GM19324 (cell line): ENCODE measurements at regions not wholly inside any gene's neighbourhood (a gene's known extent, or its start where the extent isn't known, plus 50 kb on each side); places are given as distances from the start of the nearest gene placed in this dataset.
"Not testable (repeated sequence)": the region's sequence is repeated elsewhere in the genome, so short reads cannot be mapped to it uniquely, and the experiment has no call there.

Experiments used
- ATAC-seq: cut with Tn5 transposase; IDR thresholded peaks from one replicate; pipeline ENCODE4 v1.9.1; 2021; ENCODE audit warnings: mild to moderate bottlenecking, moderate library complexity; ENCODE audit not compliant: unreplicated experiment, low FRiP score

GRCh38 chr1:194684636-194685035, 1498.2 kb upstream of the B3GALT2 start:
- no peak for ATAC-seq

- no peak for ATAC-seq
Measured at GRCh38 chr1:194658090-194658439, 1471.7 kb upstream of the B3GALT2 start.

GRCh38 chr1:194654956-194655355, 1468.5 kb upstream of the B3GALT2 start:
- no peak for ATAC-seq

GRCh38 chr1:194653385-194653784, 1467.0 kb upstream of the B3GALT2 start:
- ATAC-seq = no peak

GRCh38 chr1:194647118-194647517, 1460.7 kb upstream of the B3GALT2 start:
- ATAC-seq = no peak

GRCh38 chr1:194644528-194644927, 1458.1 kb upstream of the B3GALT2 start:
- ATAC-seq = no peak

GRCh38 chr1:194640322-194640721, 1453.9 kb upstream of the B3GALT2 start:
- ATAC-seq = no peak

GRCh38 chr1:194629011-194629410, 1442.6 kb upstream of the B3GALT2 start:
- no peak for ATAC-seq

GRCh38 chr1:194624833-194625232, 1438.4 kb upstream of the B3GALT2 start:
- no peak for ATAC-seq

- ATAC-seq = no peak
Measured at GRCh38 chr1:194618101-194618500, 1431.7 kb upstream of the B3GALT2 start.

- not testable (repeated sequence) for ATAC-seq
Measured at GRCh38 chr1:194617272-194617671, 1430.9 kb upstream of the B3GALT2 start.

- no peak for ATAC-seq
Measured at GRCh38 chr1:194616835-194617234, 1430.4 kb upstream of the B3GALT2 start.

- ATAC-seq = no peak
Measured at GRCh38 chr1:194602184-194602583, 1415.8 kb upstream of the B3GALT2 start.

GRCh38 chr1:194600716-194601115, 1414.3 kb upstream of the B3GALT2 start:
- ATAC-seq = no peak

GRCh38 chr1:194598098-194598497, 1411.7 kb upstream of the B3GALT2 start:
- no peak for ATAC-seq

- no peak for ATAC-seq
Measured at GRCh38 chr1:194586302-194586701, 1399.9 kb upstream of the B3GALT2 start.

- no peak for ATAC-seq
Measured at GRCh38 chr1:194584052-194584451, 1397.6 kb upstream of the B3GALT2 start.

GRCh38 chr1:194570476-194570875, 1384.1 kb upstream of the B3GALT2 start:
- ATAC-seq = no peak

- no peak for ATAC-seq
Measured at GRCh38 chr1:194568610-194569009, 1382.2 kb upstream of the B3GALT2 start.

GRCh38 chr1:194548071-194548470, 1361.7 kb upstream of the B3GALT2 start:
- no peak for ATAC-seq

- no peak for ATAC-seq
Measured at GRCh38 chr1:194544012-194544411, 1357.6 kb upstream of the B3GALT2 start.

- no peak for ATAC-seq
Measured at GRCh38 chr1:194538453-194538852, 1352.0 kb upstream of the B3GALT2 start.

GRCh38 chr1:194537521-194537920, 1351.1 kb upstream of the B3GALT2 start:
- ATAC-seq = no peak
